NB4 (cell line): ENCODE measurements at regions not wholly inside any gene's neighbourhood (a gene's known extent, or its start where the extent isn't known, plus 50 kb on each side); places are given as distances from the start of the nearest gene placed in this dataset.

Experiments used
- DNase-seq: peaks from one replicate; pipeline ENCODE4 v3.0.0; 2010; ENCODE audit warnings: low read depth
- H3K4me3 ChIP-seq: one replicate; pipeline ENCODE4 v1.5.1; 2011; ENCODE audit warnings: mild to moderate bottlenecking, low read depth, low read length, moderate library complexity
- MYC ChIP-seq: IDR thresholded peaks from 2 replicates; pipeline ENCODE4 v1.6.1; 2011; ENCODE audit warnings: low read depth, low read length
- POLR2A ChIP-seq: IDR thresholded peaks from 2 replicates; pipeline ENCODE4 v1.6.1; 2011; ENCODE audit warnings: mild to moderate bottlenecking; ENCODE audit not compliant: insufficient read length; ENCODE audit errors: extremely low read depth
- TF ChIP-seq, protein P1 (sequence below): IDR thresholded peaks from one replicate; pipeline ENCODE4 v1.5.1; 2012; ENCODE audit warnings: low read depth, low read length
- TF ChIP-seq, protein P2 (sequence below): IDR thresholded peaks from 2 replicates; pipeline ENCODE4 v1.6.1; 2011; ENCODE audit warnings: low read depth, low read length

DNA sequence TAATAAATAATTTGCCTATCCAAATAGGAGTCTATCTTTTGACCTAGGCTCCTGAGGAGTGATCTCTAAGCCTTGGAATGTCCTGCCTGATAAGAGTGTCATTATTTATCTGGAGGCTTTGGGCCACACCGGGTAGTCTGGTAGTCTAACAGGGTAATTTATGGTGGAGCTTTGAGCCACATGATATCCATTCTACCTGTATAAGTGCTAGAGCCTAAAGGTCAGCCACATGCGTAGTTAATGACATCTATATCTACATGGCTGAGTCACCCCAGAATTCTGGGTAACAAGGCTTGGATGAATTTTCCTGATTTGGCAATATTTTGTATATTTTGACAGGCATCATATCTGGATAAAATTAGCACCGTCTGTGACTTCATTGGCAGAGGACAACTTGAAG is 681.4 kb downstream of the MCTP2 start:
- no peak for DNase-seq
- no peak overlapping the region for H3K4me3 ChIP-seq
- TF ChIP-seq, protein P1, sequence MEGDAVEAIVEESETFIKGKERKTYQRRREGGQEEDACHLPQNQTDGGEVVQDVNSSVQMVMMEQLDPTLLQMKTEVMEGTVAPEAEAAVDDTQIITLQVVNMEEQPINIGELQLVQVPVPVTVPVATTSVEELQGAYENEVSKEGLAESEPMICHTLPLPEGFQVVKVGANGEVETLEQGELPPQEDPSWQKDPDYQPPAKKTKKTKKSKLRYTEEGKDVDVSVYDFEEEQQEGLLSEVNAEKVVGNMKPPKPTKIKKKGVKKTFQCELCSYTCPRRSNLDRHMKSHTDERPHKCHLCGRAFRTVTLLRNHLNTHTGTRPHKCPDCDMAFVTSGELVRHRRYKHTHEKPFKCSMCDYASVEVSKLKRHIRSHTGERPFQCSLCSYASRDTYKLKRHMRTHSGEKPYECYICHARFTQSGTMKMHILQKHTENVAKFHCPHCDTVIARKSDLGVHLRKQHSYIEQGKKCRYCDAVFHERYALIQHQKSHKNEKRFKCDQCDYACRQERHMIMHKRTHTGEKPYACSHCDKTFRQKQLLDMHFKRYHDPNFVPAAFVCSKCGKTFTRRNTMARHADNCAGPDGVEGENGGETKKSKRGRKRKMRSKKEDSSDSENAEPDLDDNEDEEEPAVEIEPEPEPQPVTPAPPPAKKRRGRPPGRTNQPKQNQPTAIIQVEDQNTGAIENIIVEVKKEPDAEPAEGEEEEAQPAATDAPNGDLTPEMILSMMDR, result no peak
- TF ChIP-seq, protein P2, sequence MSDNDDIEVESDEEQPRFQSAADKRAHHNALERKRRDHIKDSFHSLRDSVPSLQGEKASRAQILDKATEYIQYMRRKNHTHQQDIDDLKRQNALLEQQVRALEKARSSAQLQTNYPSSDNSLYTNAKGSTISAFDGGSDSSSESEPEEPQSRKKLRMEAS, result no peak
- TF ChIP-seq POLR2A (no peak), MYC (no peak)

DNA sequence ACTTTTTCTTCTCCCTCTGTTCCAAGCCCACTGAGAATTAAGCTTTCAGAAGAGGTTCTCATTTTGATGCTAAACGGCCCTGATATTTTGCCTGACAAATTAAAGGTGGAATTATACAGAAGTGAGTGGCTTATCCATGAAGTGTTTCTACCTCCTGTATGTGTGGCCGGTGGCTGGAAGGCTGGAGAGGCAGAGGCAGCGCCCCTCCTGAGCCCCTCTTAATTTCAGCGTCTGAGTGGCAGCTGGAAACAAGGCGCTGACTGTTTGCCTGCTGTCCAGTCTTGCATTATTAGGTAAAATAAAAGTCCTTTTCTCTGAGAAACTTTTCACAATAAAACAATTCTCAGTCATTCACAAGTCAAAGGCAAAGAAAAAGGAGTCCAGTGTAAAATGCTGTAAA is 685.7 kb downstream of the MCTP2 start:
- H3K4me3 ChIP-seq, result no peak overlapping the region
- TF ChIP-seq, protein P2, result no peak
- TF ChIP-seq, protein P1, result no peak
- TF ChIP-seq POLR2A, result no peak
- no peak for TF ChIP-seq MYC

DNA sequence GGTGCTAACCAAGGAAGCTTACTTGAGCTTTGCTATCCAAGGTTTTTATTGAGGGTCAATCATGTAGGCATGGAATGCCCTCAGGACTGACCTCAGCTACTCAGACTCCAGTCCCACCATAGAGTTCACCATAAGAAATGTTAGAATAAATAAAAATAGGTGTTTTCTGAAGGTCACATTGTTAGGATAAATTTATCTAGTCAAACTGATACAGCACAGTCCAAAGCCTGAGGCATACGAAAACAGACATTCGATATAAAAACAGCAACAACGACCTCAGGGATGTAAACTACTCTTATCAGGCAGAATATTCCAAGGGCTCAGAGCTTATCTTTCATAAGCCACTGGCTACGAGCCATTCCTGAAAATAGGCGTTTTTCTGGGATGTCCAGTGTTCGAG is 690.6 kb downstream of the MCTP2 start:
- no peak for DNase-seq
- TF ChIP-seq POLR2A (no peak), MYC (no peak)
- TF ChIP-seq, protein P1, result no peak
- TF ChIP-seq, protein P2, result no peak

More for the DNA sequence above, 685.7 kb downstream of the MCTP2 start:
- no peak for DNase-seq

DNA sequence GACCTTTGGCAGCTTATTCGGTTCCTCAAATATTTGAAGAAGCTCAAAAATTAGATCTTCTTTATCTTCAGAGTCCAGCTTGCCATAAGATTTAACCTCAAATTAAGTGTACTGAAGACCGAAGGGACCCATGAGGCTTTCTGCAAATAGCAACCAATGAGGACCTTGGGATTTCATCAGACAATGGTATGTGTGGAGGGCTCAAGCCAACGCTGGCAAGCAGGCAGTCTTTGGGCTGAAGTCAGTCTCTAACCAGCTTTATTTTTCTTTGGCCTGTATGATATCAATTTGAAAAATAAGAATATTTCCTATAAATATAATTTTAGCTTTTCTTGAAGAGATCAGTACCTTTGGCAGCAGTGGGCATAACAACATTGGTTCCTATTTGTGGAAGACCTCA is 692.7 kb downstream of the MCTP2 start:
- no peak overlapping the region for H3K4me3 ChIP-seq
- no peak for DNase-seq
- TF ChIP-seq, protein P2, result no peak
- TF ChIP-seq, protein P1, result no peak
- no peak for TF ChIP-seq POLR2A

More for the DNA sequence above, 690.6 kb downstream of the MCTP2 start:
- H3K4me3 ChIP-seq, result no peak overlapping the region

DNA sequence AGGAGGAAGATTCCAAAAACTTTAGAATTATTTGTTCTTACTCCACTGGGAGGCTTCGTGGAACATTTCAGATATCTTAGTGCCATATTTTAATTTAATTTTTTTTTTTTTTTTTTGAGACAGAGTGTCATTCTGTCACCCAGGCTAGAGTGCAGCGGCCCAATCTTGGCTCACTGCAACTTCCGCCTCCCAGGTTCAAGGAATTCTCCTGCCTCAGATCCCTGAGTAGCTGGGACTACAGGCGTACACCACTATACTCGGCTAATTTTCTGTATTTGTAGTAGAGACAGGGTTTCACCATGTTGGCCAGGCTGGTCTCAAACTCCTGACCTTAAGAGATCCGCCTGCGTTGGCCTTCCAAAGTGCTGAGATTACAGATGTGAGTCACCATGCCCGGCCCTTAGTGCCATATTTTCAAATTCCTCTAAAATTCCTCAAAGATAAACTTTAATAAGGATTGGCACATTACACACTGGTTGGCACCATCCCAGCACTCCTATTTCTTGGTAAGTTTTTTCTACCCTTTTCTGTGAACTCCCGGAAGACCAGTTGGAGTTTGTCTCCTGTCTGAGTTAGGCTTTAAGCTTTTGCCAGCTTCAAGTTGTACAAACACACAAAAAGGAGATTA is 693.7 kb downstream of the MCTP2 start:
- TF ChIP-seq MYC (no peak), POLR2A (no peak)
- TF ChIP-seq, protein P2, result no peak
- TF ChIP-seq, protein P1, result no peak
- DNase-seq, result no peak
- H3K4me3 ChIP-seq, result no peak overlapping the region

DNA sequence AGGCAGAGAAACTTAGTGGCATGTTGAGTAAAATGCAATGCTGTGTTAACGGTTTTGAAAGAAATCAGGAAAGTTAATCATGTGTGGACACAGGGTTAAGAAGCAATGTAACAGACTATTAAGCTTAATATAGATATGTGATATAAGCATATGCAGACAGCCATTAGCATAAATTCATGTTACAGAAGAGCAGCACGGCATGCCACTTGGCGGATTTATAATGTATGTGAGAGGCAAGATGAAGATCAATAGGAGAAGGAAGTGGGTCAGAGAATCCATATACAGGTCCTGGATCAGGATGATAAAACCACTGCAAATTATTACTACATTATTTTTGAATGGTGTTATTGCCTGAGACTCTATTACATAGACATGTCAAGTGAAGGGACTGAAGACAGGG is 694.3 kb downstream of the MCTP2 start:
- DNase-seq, result no peak
- TF ChIP-seq, protein P2, result no peak
- TF ChIP-seq POLR2A, result no peak
- TF ChIP-seq, protein P1, result no peak
- no peak overlapping the region for H3K4me3 ChIP-seq
